ENCODE measurements at regions not wholly inside any gene's neighbourhood (a gene's known extent, or its start where the extent isn't known, plus 50 kb on each side); places are given as distances from the start of the nearest gene placed in this dataset.
A peak's percentile ranks its signal among the peaks of the same experiment; 100 is the strongest.

GRCh38 chr15:31245756-31246155, 80.9 kb upstream of the KLF13 start:
- DNase-seq: no peak

DNA sequence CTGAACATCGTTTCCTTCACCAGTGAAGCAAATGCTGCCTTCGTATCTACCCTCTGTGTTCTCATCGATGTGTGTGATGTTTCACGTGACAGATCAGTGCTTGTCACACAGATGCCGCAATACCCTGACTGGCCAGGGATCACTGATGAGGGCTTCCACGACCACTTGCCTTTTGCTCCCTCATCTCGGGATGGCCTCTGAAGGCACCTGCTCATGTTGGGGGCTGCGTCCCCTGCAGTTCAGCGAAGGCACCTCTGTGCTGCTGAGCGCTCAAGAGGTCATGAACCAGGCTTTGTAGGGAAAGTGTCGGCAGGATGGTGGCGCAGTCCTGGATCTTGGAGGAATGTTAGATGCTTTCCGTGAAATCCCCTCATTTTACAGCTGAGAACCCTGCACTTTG, 79.2 kb upstream of the KLF13 start:
- DNase-seq: no peak

- DNase-seq: no peak
Measured at GRCh38 chr15:31248263-31248662, 78.4 kb upstream of the KLF13 start.

DNA sequence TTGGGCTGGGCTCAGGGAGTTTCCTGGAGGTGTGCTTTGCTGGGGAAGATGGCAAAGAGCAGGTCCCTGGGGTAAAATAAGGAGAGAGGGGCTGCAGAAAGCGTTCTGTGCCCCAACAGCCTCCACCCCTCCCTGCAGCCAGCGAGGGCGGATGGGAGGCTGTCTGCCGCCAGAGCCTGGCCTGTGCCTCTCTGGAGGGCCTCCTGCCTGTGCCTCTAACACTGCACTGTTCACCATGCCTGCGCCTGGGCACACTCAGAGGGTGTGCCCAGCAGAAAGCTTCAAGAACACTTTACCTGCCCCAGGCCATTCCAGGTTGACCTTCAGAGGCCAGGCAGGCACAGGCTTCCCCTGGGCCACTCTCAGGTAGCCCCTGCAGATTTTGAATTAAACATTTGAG, 77.7 kb upstream of the KLF13 start:
- no peak for DNase-seq

- no peak for DNase-seq
Measured at GRCh38 chr15:31250033-31250432, 76.6 kb upstream of the KLF13 start.

DNA sequence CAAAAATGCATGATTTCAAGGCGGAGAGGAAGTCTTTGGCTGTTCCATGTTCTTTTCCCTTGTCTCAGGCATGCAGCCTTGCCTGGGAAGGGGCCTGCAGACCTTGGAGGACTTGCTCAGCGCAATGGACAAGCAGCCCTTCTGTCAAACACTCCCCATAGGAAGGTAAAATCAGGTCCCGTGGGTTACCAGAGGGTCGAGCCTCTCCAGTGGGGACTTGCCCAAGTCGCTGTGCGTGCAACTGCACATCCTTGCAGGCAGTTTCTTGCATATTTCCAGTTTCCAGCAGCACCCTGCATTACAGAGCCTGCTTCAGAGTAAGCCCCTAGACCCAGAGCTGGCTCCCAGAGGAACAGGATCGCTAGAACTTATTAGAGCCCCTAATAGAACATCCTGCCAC, 75.5 kb upstream of the KLF13 start:
- no peak for DNase-seq

- DNase-seq: no peak
Measured at GRCh38 chr15:31252171-31252785, 74.4 kb upstream of the KLF13 start.

DNA sequence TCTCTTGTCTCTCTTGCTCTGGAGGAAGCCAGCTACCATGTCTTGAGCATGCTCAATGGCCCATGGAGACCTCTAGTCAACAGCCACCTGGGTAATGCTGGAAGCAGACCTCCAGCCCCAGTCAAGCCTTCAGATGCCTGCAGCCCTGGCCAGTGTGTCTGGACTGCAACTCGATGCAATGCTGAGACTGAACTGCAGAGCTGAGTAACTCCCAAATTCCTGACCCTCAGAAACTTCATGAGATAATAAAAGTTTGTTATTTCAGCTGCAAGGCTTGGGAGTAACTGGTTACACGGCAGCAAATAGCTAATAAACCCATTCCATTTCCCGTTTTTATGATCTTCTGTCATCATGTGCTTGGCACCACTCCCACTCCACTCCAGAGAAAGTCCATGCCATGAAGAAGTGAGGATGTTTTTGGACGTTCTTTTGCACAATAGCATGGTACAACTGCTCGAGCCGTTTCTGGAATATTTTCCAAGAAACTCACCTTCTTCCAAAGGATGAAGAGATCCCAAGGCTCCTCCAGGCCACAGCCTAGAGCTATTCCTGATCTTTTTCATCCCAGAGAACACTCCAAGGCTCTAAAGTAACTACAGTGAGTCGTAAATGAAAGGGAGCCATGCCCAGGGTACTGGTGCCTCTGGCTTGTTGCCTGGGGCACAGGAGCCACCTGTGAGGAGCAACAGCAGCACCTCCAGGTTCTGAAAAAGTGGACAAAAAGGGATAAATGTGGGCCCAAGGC, 72.0 kb upstream of the KLF13 start:
- DNase-seq: no peak

DNA sequence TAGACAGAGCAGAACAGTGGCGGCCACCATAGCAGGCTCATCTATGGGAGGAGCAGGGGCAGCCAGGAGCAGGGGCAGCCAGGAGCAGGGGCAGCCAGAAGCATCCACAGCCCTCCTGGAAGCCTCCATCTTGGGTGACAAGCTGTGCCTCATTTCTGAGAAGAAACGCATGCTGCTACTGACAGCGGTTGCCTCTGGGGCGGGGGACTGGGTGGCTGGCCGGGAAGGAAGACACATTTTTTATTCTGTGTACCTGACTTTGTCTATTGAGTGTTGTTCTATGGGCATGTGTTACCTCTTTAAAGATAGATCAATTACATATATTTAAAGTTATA, 71.5 kb upstream of the KLF13 start:
- no peak for DNase-seq

DNA sequence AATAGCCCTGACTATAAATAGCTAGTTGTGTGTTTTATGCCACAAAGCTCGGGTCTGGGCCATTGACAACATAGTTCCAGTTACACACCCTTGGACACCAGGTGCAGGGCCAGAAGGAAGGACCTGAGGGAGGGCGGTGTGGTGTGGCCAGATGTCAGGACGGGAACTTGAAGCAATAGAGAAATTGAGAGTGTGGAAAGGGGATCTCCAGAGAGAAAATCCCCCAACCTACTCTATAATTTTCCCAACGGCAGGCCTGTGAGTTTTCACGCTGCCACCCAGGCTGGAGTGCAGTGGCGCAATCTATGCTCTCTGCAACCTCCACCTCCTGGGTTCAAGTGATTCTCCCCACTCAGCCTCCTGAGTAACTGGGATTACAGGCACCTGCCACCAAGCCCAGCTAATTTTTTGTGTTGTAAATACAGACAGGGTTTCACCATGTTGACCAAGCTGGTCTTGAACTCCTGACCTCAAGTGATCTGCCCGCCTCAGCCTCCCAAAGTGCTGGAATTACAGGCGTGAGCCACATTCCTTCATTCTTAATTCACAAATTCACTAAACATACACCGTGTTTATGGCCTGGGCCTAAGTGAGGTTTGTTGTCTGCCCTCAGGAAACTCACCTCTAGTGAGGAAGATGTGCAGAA, 70.8 kb upstream of the KLF13 start:
- no peak for DNase-seq

DNA sequence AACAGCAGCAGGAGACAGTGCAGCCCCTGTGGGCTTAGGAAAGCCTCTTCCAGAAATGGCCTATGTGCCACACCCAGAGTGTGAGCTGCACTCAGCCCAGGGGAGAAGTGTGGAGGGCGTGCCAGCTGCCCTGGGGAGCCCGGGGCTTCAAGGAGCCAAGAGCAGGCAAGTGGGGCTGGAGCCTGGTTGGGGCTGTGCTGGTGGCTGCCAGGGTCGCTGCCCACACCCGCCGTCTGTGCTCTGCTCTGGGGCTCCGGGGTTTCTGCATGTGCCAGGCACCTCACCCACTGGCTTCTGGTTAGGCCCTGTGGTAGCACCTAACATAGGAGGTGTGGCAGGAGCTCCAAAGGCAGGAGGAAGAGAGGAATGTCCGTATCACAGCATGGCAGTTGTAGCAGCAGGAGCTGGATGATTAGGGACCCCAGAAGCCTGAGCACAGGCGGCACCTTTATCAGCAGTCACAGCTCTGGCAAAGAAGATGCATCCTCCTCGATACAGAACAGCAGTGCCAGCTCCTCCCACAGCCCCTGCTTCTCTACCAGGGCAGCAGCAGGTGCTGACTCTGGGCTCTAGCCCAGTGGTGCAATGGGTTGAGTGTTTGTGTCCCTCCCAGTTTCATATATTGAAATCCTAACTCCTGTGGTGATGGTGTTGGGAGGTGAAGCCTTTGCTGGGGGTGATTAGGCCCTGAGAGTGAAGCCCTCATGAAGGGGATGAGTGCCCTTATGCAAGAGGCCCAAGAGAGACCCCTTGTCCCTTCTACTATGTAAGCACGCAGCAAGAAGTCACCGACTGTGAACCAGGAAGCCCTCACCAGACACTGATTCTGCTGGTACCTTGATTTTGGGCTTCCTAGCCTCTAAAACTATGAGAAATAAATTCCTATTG, 70.0 kb upstream of the KLF13 start:
- DNase-seq: no peak

DNA sequence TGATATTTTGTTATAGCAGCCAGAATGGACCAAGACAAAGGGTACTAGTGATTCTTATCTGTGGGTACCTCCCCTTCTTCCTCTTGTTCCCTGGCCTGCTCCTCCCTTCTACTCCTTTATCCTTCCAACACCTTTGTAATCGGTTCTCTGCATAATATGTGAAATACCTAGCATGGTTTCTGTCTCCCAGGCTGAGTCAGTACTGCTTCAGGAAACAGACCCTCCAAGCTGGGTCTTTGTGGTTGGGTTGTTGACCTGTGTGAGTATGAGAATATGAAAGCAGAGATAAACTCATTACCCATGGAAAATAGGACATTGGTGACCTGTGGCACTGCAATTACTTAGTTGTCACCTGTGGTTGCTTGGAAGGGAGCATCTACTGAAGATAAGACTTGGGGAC, 69.3 kb upstream of the KLF13 start:
- no peak for DNase-seq

DNA sequence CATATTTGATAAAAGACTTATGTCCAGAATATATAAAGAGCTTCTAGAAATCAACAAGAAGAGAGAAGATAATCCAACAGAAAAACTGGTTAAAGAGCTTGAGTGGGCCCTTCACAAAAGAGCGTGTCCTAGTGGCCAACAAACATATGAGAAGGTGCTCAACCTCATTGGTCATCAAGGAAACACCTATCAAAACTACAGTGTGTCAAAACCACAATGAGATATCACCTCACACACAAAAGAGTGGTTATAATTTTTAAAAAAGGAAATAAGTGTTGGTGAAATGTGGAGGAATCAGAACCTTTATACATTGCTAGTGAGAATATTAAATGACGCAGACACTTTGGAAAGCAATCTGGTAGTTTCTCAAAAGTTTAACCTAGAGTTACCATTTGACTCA, 68.4 kb upstream of the KLF13 start:
- no peak for DNase-seq

- DNase-seq: no peak
Measured at GRCh38 chr15:31259562-31260252, 66.9 kb upstream of the KLF13 start.

DNA sequence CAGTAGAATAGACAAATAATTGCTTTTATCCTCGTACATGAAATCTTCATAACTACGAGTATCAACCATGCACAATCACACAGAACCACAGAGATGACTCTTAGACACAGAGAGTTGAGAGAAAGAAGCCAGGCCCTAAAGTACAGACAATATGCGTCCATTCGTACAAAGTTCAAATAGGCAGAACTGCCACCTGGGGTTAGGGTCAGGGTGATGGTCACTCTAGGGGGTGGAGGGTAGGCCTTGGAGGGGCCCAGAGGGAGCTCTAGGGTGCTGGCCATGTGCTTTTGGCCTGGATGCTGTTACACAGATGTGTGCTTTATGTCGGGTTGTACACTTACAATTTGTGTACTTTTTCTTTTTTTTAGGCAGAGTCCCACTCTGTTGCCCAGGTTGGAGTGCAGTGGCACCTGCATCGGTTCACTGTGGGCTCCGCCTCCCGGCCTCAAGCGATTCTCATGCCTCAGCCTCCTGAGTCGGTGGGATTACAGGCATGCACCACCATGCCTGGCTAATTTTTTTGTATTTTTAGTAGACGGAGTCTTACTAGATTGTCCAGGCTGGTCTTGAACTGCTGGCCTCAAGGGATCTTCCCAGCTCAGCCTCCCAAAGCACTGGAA, 65.9 kb upstream of the KLF13 start:
- no peak for DNase-seq

GRCh38 chr15:31261266-31262142, 65.1 kb upstream of the KLF13 start:
- no peak for DNase-seq

- DNase-seq: no peak
Measured at GRCh38 chr15:31262143-31262530, 64.5 kb upstream of the KLF13 start.

- DNase-seq: peak in 1 of 2 donors; percentile 15
Measured at GRCh38 chr15:31262901-31263671, 63.5 kb upstream of the KLF13 start.

DNA sequence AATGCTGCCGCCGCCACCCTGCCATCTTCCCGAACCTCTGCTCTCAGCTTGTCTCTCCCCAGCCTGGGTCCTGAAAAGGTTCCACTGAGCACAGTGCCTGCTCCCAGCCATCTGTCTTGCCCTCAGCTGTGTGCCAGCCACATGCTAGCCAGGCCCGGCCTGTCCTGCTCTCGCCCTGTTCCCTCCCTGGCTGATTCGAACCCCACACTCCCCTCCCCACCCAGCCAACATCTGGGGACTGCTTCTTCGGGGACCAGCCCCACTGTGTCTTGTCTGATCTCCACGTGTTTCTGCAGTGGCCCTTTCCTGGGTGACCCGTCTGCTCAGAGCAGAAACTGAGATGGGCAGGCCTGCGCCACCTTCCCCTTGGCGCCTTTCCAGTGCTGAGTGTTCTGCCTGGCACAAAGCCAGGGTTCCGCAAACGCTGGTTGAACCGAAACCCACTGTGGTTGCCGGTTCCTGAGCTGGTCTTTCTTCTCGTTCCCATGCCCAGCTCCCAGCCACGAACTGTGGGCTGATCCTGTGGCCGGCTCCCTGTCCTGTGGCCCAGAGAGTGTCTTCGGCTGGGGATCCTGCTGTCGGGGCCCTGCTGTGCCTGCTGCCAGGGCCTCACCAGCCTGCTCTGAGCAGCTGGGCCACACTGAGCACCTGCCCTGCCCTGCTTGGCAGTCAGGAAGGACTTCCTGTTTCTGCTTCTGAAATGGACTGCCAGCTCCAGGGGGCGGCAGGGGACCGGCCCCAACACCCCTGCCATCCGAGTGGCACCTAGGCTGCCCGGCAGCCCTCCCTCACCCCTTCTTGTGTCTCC, 62.7 kb upstream of the KLF13 start:
- DNase-seq: peak; percentile 74 to 79

All from stimulated activated CD4-positive, alpha-beta T cell treated with anti-CD3 and anti-CD28 coated beads, Interleukin-2, amount 100 ng/mL, for 24 hours (primary cell).